ENCODE measurements at regions not wholly inside any gene's neighbourhood (a gene's known extent, or its start where the extent isn't known, plus 50 kb on each side); places are given as distances from the start of the nearest gene placed in this dataset.

- no peak overlapping the region for H3K27ac ChIP-seq (ENCODE audit: low read depth in 2 of 2, low read length in 2 of 2)
- no peak overlapping the region for H3K4me3 ChIP-seq (ENCODE audit: low read length in 2 of 2)
- H3K27me3 ChIP-seq (ENCODE audit: control insufficient read depth in 2 of 2, insufficient read depth in 2 of 2, low read length in 2 of 2), result no peaks in the 10 kb centered on the region
- H3K9me3 ChIP-seq (ENCODE audit: control insufficient read depth in 2 of 2, low read length in 2 of 2), result peaks cover 0 to 3% of the 10 kb centered on the region in 2 donors
- H3K9ac ChIP-seq (ENCODE audit: low read depth in 1 of 2, low read length in 2 of 2), result no peak overlapping the region
- H3K36me3 ChIP-seq (ENCODE audit: control insufficient read depth in 2 of 2, insufficient read depth in 2 of 2, low read length in 2 of 2), result no peaks in the 10 kb centered on the region
- H3K4me1 ChIP-seq (ENCODE audit: control insufficient read depth in 2 of 2, insufficient read depth in 2 of 2, low read length in 2 of 2), result no peaks in the 10 kb centered on the region
These were observed 98.3 kb downstream of the BACH1 start for GRCh38 chr21:29396951-29397455.

GRCh38 chr21:29403301-29403700 is 104.6 kb downstream of the BACH1 start:
- no peak overlapping the region for H3K27ac ChIP-seq (ENCODE audit: low read depth in 2 of 2, low read length in 2 of 2)

GRCh38 chr21:29403922-29404538 is 105.3 kb downstream of the BACH1 start:
- Histone ChIP-seq H3K36me3 (ENCODE audit: control insufficient read depth in 2 of 2, insufficient read depth in 2 of 2, low read length in 2 of 2) (peaks cover 0 to 3% of the 10 kb centered on the region in 2 donors), H3K9me3 (ENCODE audit: control insufficient read depth in 2 of 2, low read length in 2 of 2) (peaks cover 0 to 3% of the 10 kb centered on the region in 2 donors), H3K9ac (ENCODE audit: low read depth in 1 of 2, low read length in 2 of 2) (no peak overlapping the region), H3K4me1 (ENCODE audit: control insufficient read depth in 2 of 2, insufficient read depth in 2 of 2, low read length in 2 of 2) (no peaks in the 10 kb centered on the region), H3K4me3 (ENCODE audit: low read length in 2 of 2) (no peak overlapping the region), H3K27me3 (ENCODE audit: control insufficient read depth in 2 of 2, insufficient read depth in 2 of 2, low read length in 2 of 2) (no peaks in the 10 kb centered on the region), H3K27ac (ENCODE audit: low read depth in 2 of 2, low read length in 2 of 2) (no peak overlapping the region)

More at GRCh38 chr21:29403301-29403700, 104.6 kb downstream of the BACH1 start:
- no peaks in the 10 kb centered on the region for H3K4me1 ChIP-seq (ENCODE audit: control insufficient read depth in 2 of 2, insufficient read depth in 2 of 2, low read length in 2 of 2)
- H3K27me3 ChIP-seq (ENCODE audit: control insufficient read depth in 2 of 2, insufficient read depth in 2 of 2, low read length in 2 of 2), result no peaks in the 10 kb centered on the region
- H3K9me3 ChIP-seq (ENCODE audit: control insufficient read depth in 2 of 2, low read length in 2 of 2), result peaks cover 0 to 3% of the 10 kb centered on the region in 2 donors
- no peak overlapping the region for H3K4me3 ChIP-seq (ENCODE audit: low read length in 2 of 2)
- H3K9ac ChIP-seq (ENCODE audit: low read depth in 1 of 2, low read length in 2 of 2), result no peak overlapping the region
- peaks cover 0 to 3% of the 10 kb centered on the region in 2 donors for H3K36me3 ChIP-seq (ENCODE audit: control insufficient read depth in 2 of 2, insufficient read depth in 2 of 2, low read length in 2 of 2)

GRCh38 chr21:29405503-29406122 is 106.9 kb downstream of the BACH1 start:
- H3K27me3 ChIP-seq (ENCODE audit: control insufficient read depth in 2 of 2, insufficient read depth in 2 of 2, low read length in 2 of 2), result no peaks in the 10 kb centered on the region
- H3K9me3 ChIP-seq (ENCODE audit: control insufficient read depth in 2 of 2, low read length in 2 of 2), result no peaks in the 10 kb centered on the region
- no peaks in the 10 kb centered on the region for H3K4me1 ChIP-seq (ENCODE audit: control insufficient read depth in 2 of 2, insufficient read depth in 2 of 2, low read length in 2 of 2)
- H3K9ac ChIP-seq (ENCODE audit: low read depth in 1 of 2, low read length in 2 of 2), result no peak overlapping the region
- no peak overlapping the region for H3K4me3 ChIP-seq (ENCODE audit: low read length in 2 of 2)
- no peak overlapping the region for H3K27ac ChIP-seq (ENCODE audit: low read depth in 2 of 2, low read length in 2 of 2)
- peaks cover 0 to 3% of the 10 kb centered on the region in 2 donors for H3K36me3 ChIP-seq (ENCODE audit: control insufficient read depth in 2 of 2, insufficient read depth in 2 of 2, low read length in 2 of 2)

- Histone ChIP-seq H3K36me3 (ENCODE audit: control insufficient read depth in 2 of 2, insufficient read depth in 2 of 2, low read length in 2 of 2) (peaks cover 0 to 3% of the 10 kb centered on the region in 2 donors), H3K27ac (ENCODE audit: low read depth in 2 of 2, low read length in 2 of 2) (no peak overlapping the region), H3K27me3 (ENCODE audit: control insufficient read depth in 2 of 2, insufficient read depth in 2 of 2, low read length in 2 of 2) (no peaks in the 10 kb centered on the region), H3K4me3 (ENCODE audit: low read length in 2 of 2) (no peak overlapping the region), H3K9me3 (ENCODE audit: control insufficient read depth in 2 of 2, low read length in 2 of 2) (no peaks in the 10 kb centered on the region), H3K9ac (ENCODE audit: low read depth in 1 of 2, low read length in 2 of 2) (no peak overlapping the region), H3K4me1 (ENCODE audit: control insufficient read depth in 2 of 2, insufficient read depth in 2 of 2, low read length in 2 of 2) (no peaks in the 10 kb centered on the region)
These were observed 107.7 kb downstream of the BACH1 start for GRCh38 chr21:29406385-29406784.

- H3K4me1 ChIP-seq (ENCODE audit: control insufficient read depth in 2 of 2, insufficient read depth in 2 of 2, low read length in 2 of 2), result no peaks in the 10 kb centered on the region
These were observed 108.8 kb downstream of the BACH1 start for GRCh38 chr21:29407571-29407970.

GRCh38 chr21:29413683-29414082 is 115.0 kb downstream of the BACH1 start:
- no peaks in the 10 kb centered on the region for H3K9me3 ChIP-seq (ENCODE audit: control insufficient read depth in 2 of 2, low read length in 2 of 2)
- no peaks in the 10 kb centered on the region for H3K4me1 ChIP-seq (ENCODE audit: control insufficient read depth in 2 of 2, insufficient read depth in 2 of 2, low read length in 2 of 2)
- no peak overlapping the region for H3K27ac ChIP-seq (ENCODE audit: low read depth in 2 of 2, low read length in 2 of 2)
- no peaks in the 10 kb centered on the region for H3K36me3 ChIP-seq (ENCODE audit: control insufficient read depth in 2 of 2, insufficient read depth in 2 of 2, low read length in 2 of 2)
- no peak overlapping the region for H3K4me3 ChIP-seq (ENCODE audit: low read length in 2 of 2)
- no peaks in the 10 kb centered on the region for H3K27me3 ChIP-seq (ENCODE audit: control insufficient read depth in 2 of 2, insufficient read depth in 2 of 2, low read length in 2 of 2)
- H3K9ac ChIP-seq (ENCODE audit: low read depth in 1 of 2, low read length in 2 of 2), result no peak overlapping the region

More at GRCh38 chr21:29407571-29407970, 108.8 kb downstream of the BACH1 start:
- H3K27ac ChIP-seq (ENCODE audit: low read depth in 2 of 2, low read length in 2 of 2), result no peak overlapping the region
- H3K27me3 ChIP-seq (ENCODE audit: control insufficient read depth in 2 of 2, insufficient read depth in 2 of 2, low read length in 2 of 2), result no peaks in the 10 kb centered on the region
- H3K9me3 ChIP-seq (ENCODE audit: control insufficient read depth in 2 of 2, low read length in 2 of 2), result no peaks in the 10 kb centered on the region
- H3K9ac ChIP-seq (ENCODE audit: low read depth in 1 of 2, low read length in 2 of 2), result no peak overlapping the region
- H3K36me3 ChIP-seq (ENCODE audit: control insufficient read depth in 2 of 2, insufficient read depth in 2 of 2, low read length in 2 of 2), result peaks cover 0 to 3% of the 10 kb centered on the region in 2 donors
- no peak overlapping the region for H3K4me3 ChIP-seq (ENCODE audit: low read length in 2 of 2)

- Histone ChIP-seq H3K9me3 (ENCODE audit: control insufficient read depth in 2 of 2, low read length in 2 of 2) (no peaks in the 10 kb centered on the region), H3K36me3 (ENCODE audit: control insufficient read depth in 2 of 2, insufficient read depth in 2 of 2, low read length in 2 of 2) (no peaks in the 10 kb centered on the region), H3K4me1 (ENCODE audit: control insufficient read depth in 2 of 2, insufficient read depth in 2 of 2, low read length in 2 of 2) (no peaks in the 10 kb centered on the region), H3K9ac (ENCODE audit: low read depth in 1 of 2, low read length in 2 of 2) (no peak overlapping the region), H3K4me3 (ENCODE audit: low read length in 2 of 2) (no peak overlapping the region), H3K27me3 (ENCODE audit: control insufficient read depth in 2 of 2, insufficient read depth in 2 of 2, low read length in 2 of 2) (no peaks in the 10 kb centered on the region), H3K27ac (ENCODE audit: low read depth in 2 of 2, low read length in 2 of 2) (no peak overlapping the region)
These were observed 117.5 kb downstream of the BACH1 start for GRCh38 chr21:29416268-29416667.

GRCh38 chr21:29418813-29419212 is 120.1 kb downstream of the BACH1 start:
- H3K4me3 ChIP-seq (ENCODE audit: low read length in 2 of 2), result no peak overlapping the region
- H3K9ac ChIP-seq (ENCODE audit: low read depth in 1 of 2, low read length in 2 of 2), result no peak overlapping the region
- no peaks in the 10 kb centered on the region for H3K27me3 ChIP-seq (ENCODE audit: control insufficient read depth in 2 of 2, insufficient read depth in 2 of 2, low read length in 2 of 2)
- H3K4me1 ChIP-seq (ENCODE audit: control insufficient read depth in 2 of 2, insufficient read depth in 2 of 2, low read length in 2 of 2), result no peaks in the 10 kb centered on the region
- no peaks in the 10 kb centered on the region for H3K36me3 ChIP-seq (ENCODE audit: control insufficient read depth in 2 of 2, insufficient read depth in 2 of 2, low read length in 2 of 2)
- no peak overlapping the region for H3K27ac ChIP-seq (ENCODE audit: low read depth in 2 of 2, low read length in 2 of 2)
- no peaks in the 10 kb centered on the region for H3K9me3 ChIP-seq (ENCODE audit: control insufficient read depth in 2 of 2, low read length in 2 of 2)

- Histone ChIP-seq H3K4me3 (ENCODE audit: low read length in 2 of 2) (no peak overlapping the region), H3K9me3 (ENCODE audit: control insufficient read depth in 2 of 2, low read length in 2 of 2) (no peaks in the 10 kb centered on the region), H3K4me1 (ENCODE audit: control insufficient read depth in 2 of 2, insufficient read depth in 2 of 2, low read length in 2 of 2) (no peaks in the 10 kb centered on the region), H3K27ac (ENCODE audit: low read depth in 2 of 2, low read length in 2 of 2) (no peak overlapping the region), H3K36me3 (ENCODE audit: control insufficient read depth in 2 of 2, insufficient read depth in 2 of 2, low read length in 2 of 2) (no peaks in the 10 kb centered on the region), H3K27me3 (ENCODE audit: control insufficient read depth in 2 of 2, insufficient read depth in 2 of 2, low read length in 2 of 2) (no peaks in the 10 kb centered on the region), H3K9ac (ENCODE audit: low read depth in 1 of 2, low read length in 2 of 2) (no peak overlapping the region)
These were observed 120.7 kb downstream of the BACH1 start for GRCh38 chr21:29419422-29419821.

Data from mucosa of rectum (tissue), 2 donors.